Sigmoid colon (tissue), 6 donors: ENCODE measurements at regions not wholly inside any gene's neighbourhood (a gene's known extent, or its start where the extent isn't known, plus 50 kb on each side); places are given as distances from the start of the nearest gene placed in this dataset.

Experiments
- DNase-seq: peaks from one replicate; pipeline ENCODE4 v3.0.0-alpha.2; 2019
- H3K27ac ChIP-seq, 4 donors: fragments of 200-600 bp; sonication (generic); one replicate each; pipeline ENCODE4 v1.5.1; 2016 to 2019; ENCODE audit warnings: mild to moderate bottlenecking in 1 of 4
- H3K27me3 ChIP-seq, 3 donors: fragments of 200-600 bp; sonication (generic); one replicate each; pipeline ENCODE4 v1.5.1; 2019; ENCODE audit warnings: mild to moderate bottlenecking in 1 of 3
- H3K36me3 ChIP-seq, 4 donors: fragments of 200-600 bp; sonication (generic); one replicate each; pipeline ENCODE4 v1.5.1; 2016 to 2019
- H3K4me1 ChIP-seq, 4 donors: fragments of 200-600 bp; sonication (generic); one replicate each; pipeline ENCODE4 v1.5.1; 2017 to 2019
- H3K4me3 ChIP-seq, 4 donors: fragments of 200-600 bp; sonication (generic); one replicate each; pipeline ENCODE4 v1.5.1; 2017 to 2019; ENCODE audit warnings: mild to moderate bottlenecking in 2 of 4, moderate library complexity in 1 of 4
- H3K9me3 ChIP-seq, 4 donors: fragments of 200-600 bp in 3 of 4; sonication (generic) in 3 of 4; one replicate each; pipeline versions ENCODE4 v1.5.1 to v1.6.1; 2013 to 2019
- CTCF ChIP-seq, 4 experiments: fragments of 450-650 bp in 3 of 4; fragments of 200-600 bp in 1 of 4; IDR thresholded peaks; one replicate each; pipeline ENCODE4 v1.5.1; 2016 to 2019; ENCODE audit warnings: antibody characterized with exemption in 4 of 4, mild to moderate bottlenecking in 3 of 4, moderate library complexity in 2 of 4
- EP300 ChIP-seq, 4 donors: sonication (generic); formaldehyde crosslinking; IDR thresholded peaks; one replicate each; pipeline ENCODE4 v1.6.1; 2017; ENCODE audit warnings: antibody characterized with exemption in 4 of 4
- POLR2A ChIP-seq, 2 donors: fragments of 450-650 bp; IDR thresholded peaks; one replicate each; pipeline ENCODE4 v1.6.1; 2016; ENCODE audit warnings: antibody characterized with exemption in 2 of 2, mild to moderate bottlenecking in 2 of 2, moderate library complexity in 2 of 2
- POLR2AphosphoS5 ChIP-seq, 4 donors: sonication (generic); formaldehyde crosslinking; IDR thresholded peaks; one replicate each; pipeline ENCODE4 v1.6.1; 2017; ENCODE audit warnings: antibody characterized with exemption in 4 of 4
- WGBS, 2 donors: extraction: QIAGEN DNeasy Blood & Tissue Kit; methylation state at CpG; one replicate each; pipeline ENCODE4 v1.1.7; 2013; 5-methylcytosine and 5-hydroxymethylcytosine counted together
- intact Hi-C: fragments of 100-400 bp; cut with DNase I; formaldehyde crosslinking; loops from one replicate; pipeline ENCODE4 v1.15.1; 2023
- donor health status: healthy with polysubstance abuse.
- donor health status: healthy.

GRCh38 chr3:66822186-66823008 is 175.7 kb upstream of the KBTBD8 start:
- Histone ChIP-seq H3K4me3 (no peak overlapping the region), H3K4me1 (peaks cover 0 to 18% (median 11%) of the 10 kb centered on the region in 4 donors), H3K9me3 (no peaks in the 10 kb centered on the region), H3K27me3 (no peaks in the 10 kb centered on the region), H3K27ac (no peak overlapping the region), H3K36me3 (no peaks in the 10 kb centered on the region)
- WGBS, 2 donors = 69 to 82% methylated on average over 11 of the region's 11 CpGs
- intact Hi-C loops = no loop called here
- peak; percentile 74 for DNase-seq
- TF ChIP-seq POLR2AphosphoS5 (IDR thresholded peaks at IDR 0.05) (no peak), POLR2A (IDR thresholded peaks at IDR 0.05) (no peak), EP300 (IDR thresholded peaks at IDR 0.05) (no peak), CTCF (IDR thresholded peaks at IDR 0.05) (peak in 3 of 4 experiments; percentile 53 to 69 (median 68))

GRCh38 chr3:66823009-66823397 is 175.1 kb upstream of the KBTBD8 start:
- no peak for DNase-seq
- Histone ChIP-seq H3K4me3 (no peak overlapping the region), H3K27ac (no peak overlapping the region), H3K36me3 (no peaks in the 10 kb centered on the region), H3K27me3 (no peaks in the 10 kb centered on the region), H3K4me1 (peaks cover 0 to 15% (median 9%) of the 10 kb centered on the region in 4 donors), H3K9me3 (no peaks in the 10 kb centered on the region)
- 53 to 88% methylated on average over 1 of the region's 1 CpG for WGBS, 2 donors
- TF ChIP-seq POLR2AphosphoS5 (IDR thresholded peaks at IDR 0.05) (no peak), CTCF (IDR thresholded peaks at IDR 0.05) (no peak), EP300 (IDR thresholded peaks at IDR 0.05) (no peak), POLR2A (IDR thresholded peaks at IDR 0.05) (no peak)
- intact Hi-C loops = no loop called here

DNA sequence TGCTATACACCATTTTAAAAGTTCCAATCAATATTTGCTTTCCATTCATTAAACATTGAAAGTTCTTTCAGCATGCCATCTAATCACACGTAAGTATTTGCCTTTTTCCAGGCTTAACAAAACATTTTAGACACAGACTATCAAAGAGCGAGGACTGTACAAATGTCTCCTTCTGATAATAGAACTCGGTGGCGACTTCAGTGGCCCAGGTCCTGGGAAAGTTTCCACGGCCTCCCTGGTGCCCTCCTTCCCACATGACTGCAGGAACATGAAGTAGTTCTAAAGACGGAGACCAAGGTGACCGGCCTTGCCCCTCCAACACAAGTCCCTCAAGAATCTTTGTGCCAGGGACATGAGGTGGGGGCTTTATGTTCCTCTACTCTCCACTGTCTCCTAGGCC is 174.6 kb upstream of the KBTBD8 start:
- Histone ChIP-seq H3K9me3 (no peaks in the 10 kb centered on the region), H3K27me3 (no peaks in the 10 kb centered on the region), H3K4me1 (peaks cover 0 to 11% (median 8%) of the 10 kb centered on the region in 4 donors), H3K4me3 (no peak overlapping the region), H3K27ac (no peak overlapping the region), H3K36me3 (no peaks in the 10 kb centered on the region)
- intact Hi-C loops = no loop called here
- TF ChIP-seq EP300 (IDR thresholded peaks at IDR 0.05) (no peak), POLR2AphosphoS5 (IDR thresholded peaks at IDR 0.05) (no peak), POLR2A (IDR thresholded peaks at IDR 0.05) (no peak), CTCF (IDR thresholded peaks at IDR 0.05) (no peak)
- WGBS, 2 donors = 84 to 89% methylated on average over 7 of the region's 7 CpGs
- no peak for DNase-seq

DNA sequence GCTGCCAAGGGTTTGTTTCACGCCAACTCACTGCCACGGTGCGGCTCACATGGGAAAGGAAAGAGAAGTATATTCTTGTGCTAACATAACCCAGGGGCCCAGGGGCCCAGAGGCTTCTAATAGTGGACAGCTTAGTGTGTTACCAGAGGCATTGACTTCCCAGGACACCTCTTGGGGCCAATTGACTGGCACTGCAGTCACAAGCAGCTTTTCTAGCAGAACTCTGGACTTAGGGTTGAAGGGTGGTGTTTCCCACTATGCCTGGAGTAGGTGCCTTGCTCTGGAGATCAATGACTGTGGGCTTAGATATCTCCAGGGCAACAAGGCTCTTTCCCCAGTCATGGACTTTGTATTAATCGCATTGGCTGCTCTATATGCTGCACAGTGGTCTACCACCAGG is 172.7 kb upstream of the KBTBD8 start:
- Histone ChIP-seq H3K27me3 (no peaks in the 10 kb centered on the region), H3K9me3 (no peaks in the 10 kb centered on the region), H3K27ac (no peak overlapping the region), H3K4me3 (no peak overlapping the region), H3K4me1 (peaks cover 0 to 2% (median under 1%) of the 10 kb centered on the region in 4 donors), H3K36me3 (no peaks in the 10 kb centered on the region)
- 93 to 97% methylated on average over 4 of the region's 4 CpGs for WGBS, 2 donors
- no peak for DNase-seq
- TF ChIP-seq POLR2AphosphoS5 (IDR thresholded peaks at IDR 0.05) (no peak), EP300 (IDR thresholded peaks at IDR 0.05) (no peak), POLR2A (IDR thresholded peaks at IDR 0.05) (no peak), CTCF (IDR thresholded peaks at IDR 0.05) (no peak)
- intact Hi-C loops = no loop called here
